Ammon's horn (tissue), 1 donor: ENCODE measurements at regions not wholly inside any gene's neighbourhood (a gene's known extent, or its start where the extent isn't known, plus 50 kb on each side); places are given as distances from the start of the nearest gene placed in this dataset.
"Not testable (repeated sequence)": the region's sequence is repeated elsewhere in the genome, so short reads cannot be mapped to it uniquely, and the experiment has no call there.

Experiments
- DNase-seq: peaks from one replicate; pipeline ENCODE4 v3.0.0-alpha.2; 2016; ENCODE audit warnings: low spot score

- no peak for DNase-seq
Observed at GRCh38 chr16:9593440-9593839, 502.0 kb downstream of the HAPSTR1 start.

- DNase-seq, result no peak
Observed at GRCh38 chr16:9594047-9594446, 502.6 kb downstream of the HAPSTR1 start.

- no peak for DNase-seq
Observed at GRCh38 chr16:9594946-9595345, 503.5 kb downstream of the HAPSTR1 start.

DNA sequence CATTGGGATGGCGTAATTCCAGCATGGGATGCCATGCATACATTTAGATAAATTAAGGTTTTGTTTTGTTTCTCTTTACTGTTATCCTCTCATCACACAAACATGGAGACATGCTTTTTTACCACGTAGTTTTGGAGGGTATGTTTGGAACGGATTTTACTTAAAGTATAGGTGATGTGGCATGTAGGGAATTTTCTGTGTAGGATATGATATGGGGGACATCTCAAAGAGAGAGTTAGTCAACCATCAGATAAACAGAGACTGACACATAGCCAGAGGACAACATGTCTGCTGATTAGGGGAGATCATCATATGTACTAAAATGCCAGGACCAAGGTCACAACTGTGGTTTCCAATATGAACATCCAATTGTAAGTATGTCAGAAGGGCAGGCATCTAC, 503.9 kb downstream of the HAPSTR1 start:
- DNase-seq, result no peak

DNA sequence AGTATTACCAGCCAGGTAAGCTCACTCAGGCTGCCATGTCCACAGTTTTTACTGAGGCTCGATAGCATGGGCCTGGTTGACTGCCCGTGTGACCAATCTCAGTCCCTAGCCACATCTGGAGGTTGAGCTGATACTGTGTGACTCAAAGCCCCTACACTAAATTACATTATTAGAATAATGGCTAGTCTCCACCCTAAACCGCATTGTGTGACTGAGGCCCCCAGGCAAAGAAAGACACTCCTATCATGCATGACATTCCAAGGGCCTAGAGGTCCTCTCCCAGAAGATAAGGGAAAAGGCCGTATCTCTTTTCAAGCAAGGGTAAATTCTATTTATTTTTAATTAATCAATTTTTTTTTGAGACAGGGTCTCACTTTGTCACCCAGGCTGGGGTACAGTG, 505.3 kb downstream of the HAPSTR1 start:
- DNase-seq, result no peak

- DNase-seq, result peak; percentile 87
Observed at GRCh38 chr16:9597967-9598730, 506.7 kb downstream of the HAPSTR1 start.

GRCh38 chr16:9598731-9599083, 507.3 kb downstream of the HAPSTR1 start:
- DNase-seq, result no peak

DNA sequence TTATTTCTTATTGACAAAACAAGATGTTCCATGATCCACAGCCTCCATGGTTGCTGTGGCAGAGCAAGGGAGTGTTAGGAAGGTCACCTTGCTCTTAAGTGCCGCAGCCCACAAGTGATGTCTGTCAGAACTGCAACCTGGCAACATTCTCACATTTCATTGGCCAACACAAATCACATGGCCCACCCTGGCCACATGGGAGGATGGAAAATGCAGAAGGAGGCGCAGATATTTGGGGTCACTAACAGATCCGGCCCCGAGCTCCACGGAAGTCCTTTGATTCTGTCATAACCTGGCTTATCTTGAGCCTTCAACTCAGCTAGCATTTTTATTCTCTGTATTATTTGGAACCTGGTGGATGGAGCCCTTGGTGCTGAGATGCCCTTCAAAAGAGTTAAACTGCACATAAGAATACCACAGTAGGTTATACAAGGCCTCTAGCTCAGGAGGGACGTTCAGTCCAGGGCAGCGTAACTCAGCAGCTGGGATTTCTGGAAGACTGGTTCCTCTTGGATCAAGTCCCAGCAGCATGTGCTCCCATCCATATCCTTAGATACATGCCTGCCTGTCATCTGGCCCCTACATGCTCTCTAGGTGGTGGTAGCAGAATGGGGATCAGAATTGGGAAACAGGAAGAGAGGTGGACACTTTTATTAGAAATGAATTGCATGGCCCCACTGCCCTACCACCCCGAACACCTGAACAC, 508.1 kb downstream of the HAPSTR1 start:
- DNase-seq, result no peak

- DNase-seq, result peak; percentile 5
Observed at GRCh38 chr16:9602189-9602588, 510.7 kb downstream of the HAPSTR1 start.

- DNase-seq, result no peak
Observed at GRCh38 chr16:9603316-9603715, 511.9 kb downstream of the HAPSTR1 start.

DNA sequence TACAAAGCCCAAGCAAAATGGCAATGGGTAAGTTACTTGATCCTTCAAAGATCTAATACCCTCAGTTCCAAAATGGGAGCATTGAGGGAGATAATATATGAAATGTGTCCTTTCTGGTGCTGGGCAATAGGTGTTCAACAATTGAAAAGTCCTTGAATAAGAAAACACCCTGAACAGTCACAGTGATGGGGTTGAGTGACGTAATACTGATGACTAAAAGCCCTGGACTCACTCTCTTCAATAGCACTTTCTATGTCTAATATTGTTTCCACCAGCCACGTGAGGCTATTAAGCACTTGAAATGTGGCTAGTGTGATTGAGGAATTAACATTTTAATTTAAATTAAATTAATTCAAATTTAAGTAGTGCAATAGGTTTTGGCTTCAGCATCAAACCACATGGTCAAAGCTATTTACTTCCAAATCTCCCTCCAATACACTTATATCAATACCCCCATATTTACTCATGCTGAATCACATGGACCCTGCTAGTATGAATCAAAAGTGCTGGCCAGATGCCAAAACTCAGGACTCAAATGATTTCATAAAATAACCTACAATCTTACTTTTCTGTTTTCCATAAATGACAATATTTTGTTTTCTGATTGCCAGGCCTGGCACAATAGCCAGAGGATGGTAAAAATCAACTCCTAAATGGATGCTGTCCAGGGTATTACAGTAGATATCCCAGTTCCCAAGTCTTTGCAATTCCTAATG, 516.2 kb downstream of the HAPSTR1 start:
- no peak for DNase-seq

- no peak for DNase-seq
Observed at GRCh38 chr16:9610727-9611126, 519.3 kb downstream of the HAPSTR1 start.

DNA sequence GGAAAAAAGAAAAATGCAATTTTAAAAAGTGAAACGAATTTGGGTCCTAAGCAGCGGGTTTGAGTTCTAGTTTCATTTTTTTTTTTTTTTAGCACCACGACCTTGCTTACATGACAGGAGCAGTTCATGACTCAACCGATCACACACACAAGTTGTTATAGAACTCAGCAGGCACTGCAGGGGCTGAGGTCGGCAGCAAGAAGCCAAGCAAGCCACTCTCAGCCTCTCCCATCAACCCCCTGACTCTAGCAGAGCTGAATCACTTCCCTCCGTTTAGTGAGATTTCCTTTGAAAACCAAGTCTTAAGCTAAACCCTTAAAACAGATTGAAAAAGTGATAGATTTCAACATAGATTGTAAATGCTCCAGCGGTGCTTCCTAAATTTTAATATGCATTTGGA, 520.8 kb downstream of the HAPSTR1 start:
- DNase-seq, result no peak

DNA sequence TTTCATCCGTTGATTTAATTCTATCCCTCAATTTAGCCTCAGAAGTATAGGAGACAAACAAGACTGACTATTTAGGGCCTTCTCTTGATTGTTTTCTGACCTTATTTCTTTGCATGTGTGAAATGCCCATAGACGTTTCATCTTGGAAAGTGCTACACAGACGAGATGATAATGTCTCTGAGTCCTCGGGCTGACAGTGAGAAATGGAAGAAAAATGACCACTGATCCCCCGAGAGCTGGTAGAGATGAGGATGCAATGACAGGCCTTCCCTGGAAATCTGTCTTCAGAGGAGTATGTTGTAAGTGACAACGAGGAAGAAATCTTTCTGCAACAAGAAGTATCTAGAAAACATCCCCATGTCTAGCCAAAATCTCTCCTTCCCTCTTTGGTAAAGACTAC, 522.9 kb downstream of the HAPSTR1 start:
- DNase-seq, result no peak

DNA sequence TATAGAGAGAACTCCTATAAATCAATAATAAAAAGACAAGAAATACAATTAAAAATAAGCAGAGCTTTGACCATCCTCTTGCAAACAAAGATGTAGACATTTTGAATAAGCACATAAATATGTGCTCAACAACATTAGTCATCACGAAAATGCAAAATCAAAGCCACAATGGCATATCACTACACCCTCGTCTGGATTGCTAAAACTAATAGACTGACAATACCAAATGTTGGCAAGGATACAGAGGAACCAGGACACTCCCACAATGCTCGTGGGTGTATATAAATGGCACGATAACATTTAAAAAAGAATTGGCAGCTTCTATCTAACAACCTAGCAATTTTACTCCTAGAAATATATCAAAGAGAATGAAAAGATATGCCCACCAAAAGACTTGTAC, 530.8 kb downstream of the HAPSTR1 start:
- peak; percentile 32 for DNase-seq

DNA sequence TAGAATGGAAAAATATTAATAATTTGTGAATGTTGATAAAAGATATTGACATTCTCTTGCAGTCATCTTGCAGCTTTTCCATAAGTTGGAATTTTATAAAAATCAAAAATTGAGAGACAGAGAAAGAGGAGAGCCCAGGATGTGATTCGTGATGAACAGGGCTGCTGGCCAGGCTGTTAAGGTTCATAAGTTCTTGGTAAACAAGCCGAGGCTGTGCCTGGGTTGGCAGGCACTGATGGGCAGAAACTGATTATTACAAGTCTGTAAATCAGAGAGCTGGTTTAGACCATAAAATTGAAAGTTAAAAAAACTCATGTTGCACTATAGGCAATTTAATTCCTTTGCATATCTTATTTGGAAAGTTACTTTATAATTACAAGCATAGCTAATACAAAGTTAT, 533.7 kb downstream of the HAPSTR1 start:
- DNase-seq, result no peak

GRCh38 chr16:9627427-9627826, 536.0 kb downstream of the HAPSTR1 start:
- no peak for DNase-seq

DNA sequence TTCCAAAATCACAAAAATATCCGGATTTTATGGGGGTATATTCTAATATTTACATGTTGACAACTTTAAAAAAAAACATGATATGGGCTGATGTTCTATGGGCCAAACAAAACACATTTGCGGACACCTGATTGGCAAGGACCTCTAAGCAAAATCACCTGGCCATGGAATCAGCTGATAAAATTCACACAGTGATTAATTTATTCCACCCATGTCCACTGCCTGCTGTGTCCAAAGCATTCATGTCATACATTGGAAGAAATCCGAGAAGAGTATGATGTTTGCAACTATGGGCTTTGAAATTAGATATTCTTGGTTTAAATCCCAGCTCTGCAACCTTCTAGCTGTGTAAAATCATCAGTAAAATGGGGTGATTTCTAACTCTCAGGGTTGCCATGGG, 538.7 kb downstream of the HAPSTR1 start:
- DNase-seq, result no peak

- DNase-seq, result no peak
Observed at GRCh38 chr16:9630985-9631384, 539.5 kb downstream of the HAPSTR1 start.

DNA sequence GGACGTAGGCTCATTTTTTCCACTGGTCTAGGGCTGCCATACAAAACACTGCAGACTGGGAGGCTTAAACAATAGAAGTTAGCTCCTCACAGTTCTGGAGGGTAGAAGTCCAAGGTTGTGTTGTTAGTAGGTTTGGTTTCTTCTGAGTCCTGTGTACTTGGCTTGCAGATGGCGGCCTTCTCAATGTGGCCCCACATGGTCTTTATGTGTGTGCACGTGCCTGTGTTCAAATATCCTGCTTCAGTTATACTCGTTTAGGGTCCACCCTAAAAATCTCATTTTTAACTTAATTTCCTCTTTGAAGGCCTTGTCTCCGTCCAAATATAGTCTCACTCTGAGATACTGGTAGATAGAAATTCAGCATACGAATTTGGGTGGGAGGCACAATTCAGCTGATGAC, 542.4 kb downstream of the HAPSTR1 start:
- DNase-seq, result no peak

GRCh38 chr16:9635150-9635720, 543.8 kb downstream of the HAPSTR1 start:
- DNase-seq, result not testable (repeated sequence)

- no peak for DNase-seq
Observed at GRCh38 chr16:9644258-9644657, 538.0 kb downstream of the GRIN2A start.

DNA sequence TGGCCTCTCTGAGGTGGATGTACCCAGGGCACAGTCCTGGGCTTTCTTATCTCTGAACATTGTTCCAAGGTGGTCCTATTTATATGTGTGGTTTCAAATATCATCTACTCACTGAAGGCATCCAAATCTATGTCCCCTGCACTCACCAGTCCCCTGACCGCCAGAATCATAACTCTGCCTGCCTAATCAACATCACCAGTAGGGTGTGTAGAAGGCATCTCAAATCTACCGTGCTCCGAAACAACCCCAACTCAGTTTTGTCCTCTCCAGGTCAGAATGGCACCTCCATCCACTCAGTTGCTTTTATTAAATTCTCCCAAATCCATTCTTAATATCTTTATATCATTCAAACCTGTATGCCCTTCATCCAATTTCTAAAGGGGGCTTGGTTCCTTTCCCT, 536.3 kb downstream of the GRIN2A start:
- DNase-seq, result no peak
